Glutamatergic neuron (in vitro differentiated cells): ENCODE measurements at regions not wholly inside any gene's neighbourhood (a gene's known extent, or its start where the extent isn't known, plus 50 kb on each side); places are given as distances from the start of the nearest gene placed in this dataset.

Experiments used
- DNase-seq: peaks from one replicate; pipeline ENCODE4 v3.0.0; 2022
- H3K27ac Mint-ChIP-seq: one replicate; pipeline ENCODE4 v1.8.0; 2020; ENCODE audit warnings: mild to moderate bottlenecking, mixed read lengths, inconsistent platforms; ENCODE audit not compliant: unreplicated experiment
- H3K27me3 Mint-ChIP-seq: one replicate; pipeline ENCODE4 v1.8.0; 2020; ENCODE audit warnings: mild to moderate bottlenecking, moderate library complexity, mixed read lengths, inconsistent platforms; ENCODE audit not compliant: unreplicated experiment
- H3K36me3 Mint-ChIP-seq: one replicate; pipeline ENCODE4 v1.8.0; 2020; ENCODE audit warnings: mild to moderate bottlenecking, mixed read lengths, inconsistent platforms; ENCODE audit not compliant: unreplicated experiment
- H3K4me1 Mint-ChIP-seq: one replicate; pipeline ENCODE4 v1.8.0; 2020; ENCODE audit warnings: mild to moderate bottlenecking, low read depth, mixed read lengths, inconsistent platforms; ENCODE audit not compliant: unreplicated experiment
- H3K4me3 Mint-ChIP-seq: one replicate; pipeline ENCODE4 v1.8.0; 2020; ENCODE audit warnings: mild to moderate bottlenecking, mixed read lengths, inconsistent platforms; ENCODE audit not compliant: unreplicated experiment
- H3K9me3 Mint-ChIP-seq: one replicate; pipeline ENCODE4 v1.8.0; 2020; ENCODE audit warnings: mild to moderate bottlenecking, moderate library complexity, mixed read lengths, inconsistent platforms; ENCODE audit not compliant: unreplicated experiment
- CTCF ChIP-seq: fragments of 200-600 bp; sonication (generic); IDR thresholded peaks from one replicate; pipeline ENCODE4 v1.5.0; 2021; ENCODE audit not compliant: partially characterized antibody, unreplicated experiment

DNA sequence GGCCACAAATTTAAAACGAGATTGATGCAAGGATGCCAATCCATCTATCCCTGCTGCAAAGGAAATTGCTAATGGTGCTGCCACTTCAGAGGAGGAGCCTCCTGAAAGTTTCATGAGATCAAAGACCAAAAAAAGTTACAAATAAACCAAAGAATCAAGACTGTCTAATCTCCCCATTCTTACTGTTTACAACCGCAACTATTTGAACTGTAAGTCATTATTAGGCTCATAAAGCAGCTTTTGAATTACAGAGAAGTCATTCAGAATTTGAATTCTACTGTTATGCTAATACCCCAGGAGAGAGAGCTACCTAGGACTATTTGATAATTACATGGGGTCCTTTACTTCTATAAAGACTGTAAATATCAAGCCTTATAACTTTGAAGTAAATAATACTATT is 1613.6 kb upstream of the WWC1 start:
- no peak for TF ChIP-seq CTCF

GRCh38 chr5:166679331-166679730 is 1612.1 kb upstream of the WWC1 start:
- DNase-seq = no peak
- H3K9me3 Mint-ChIP-seq = peaks cover 4% of the 10 kb centered on the region

More for the DNA sequence above, 1613.6 kb upstream of the WWC1 start:
- DNase-seq = no peak
- H3K4me3 Mint-ChIP-seq = no peak overlapping the region
- no peaks in the 10 kb centered on the region for H3K27me3 Mint-ChIP-seq
- H3K27ac Mint-ChIP-seq = no peak overlapping the region
- H3K4me1 Mint-ChIP-seq = no peaks in the 10 kb centered on the region
- H3K9me3 Mint-ChIP-seq = peaks cover 4% of the 10 kb centered on the region
- no peaks in the 10 kb centered on the region for H3K36me3 Mint-ChIP-seq

DNA sequence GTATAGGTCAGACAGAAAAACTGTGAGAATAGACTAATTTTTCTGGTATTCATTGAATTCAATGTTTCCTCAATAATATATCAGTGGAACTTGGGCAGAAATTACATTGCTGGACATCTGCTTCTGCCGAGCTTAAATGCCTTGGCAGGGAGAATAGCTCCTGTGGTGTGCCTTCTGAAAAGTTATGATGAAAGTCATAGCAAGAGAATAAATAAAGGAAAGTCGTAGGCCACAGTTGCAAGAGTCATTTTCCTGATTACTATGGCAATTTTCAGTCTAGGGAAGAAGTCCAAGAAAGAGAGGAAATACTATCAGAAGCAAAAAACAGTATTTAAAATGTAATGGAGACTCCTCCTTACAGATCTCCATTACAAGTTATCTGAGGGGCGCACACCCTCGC is 1596.1 kb upstream of the WWC1 start:
- peaks cover 15% of the 10 kb centered on the region for H3K36me3 Mint-ChIP-seq
- no peak overlapping the region for H3K27ac Mint-ChIP-seq
- no peaks in the 10 kb centered on the region for H3K4me1 Mint-ChIP-seq
- H3K4me3 Mint-ChIP-seq = no peak overlapping the region
- no peaks in the 10 kb centered on the region for H3K27me3 Mint-ChIP-seq
- H3K9me3 Mint-ChIP-seq = peaks cover 2% of the 10 kb centered on the region
- no peak for TF ChIP-seq CTCF
- no peak for DNase-seq

More at GRCh38 chr5:166679331-166679730, 1612.1 kb upstream of the WWC1 start:
- TF ChIP-seq CTCF = no peak
- Mint-ChIP-seq H3K27me3 (no peaks in the 10 kb centered on the region), H3K36me3 (no peaks in the 10 kb centered on the region), H3K4me3 (no peak overlapping the region), H3K27ac (no peak overlapping the region), H3K4me1 (no peaks in the 10 kb centered on the region)

DNA sequence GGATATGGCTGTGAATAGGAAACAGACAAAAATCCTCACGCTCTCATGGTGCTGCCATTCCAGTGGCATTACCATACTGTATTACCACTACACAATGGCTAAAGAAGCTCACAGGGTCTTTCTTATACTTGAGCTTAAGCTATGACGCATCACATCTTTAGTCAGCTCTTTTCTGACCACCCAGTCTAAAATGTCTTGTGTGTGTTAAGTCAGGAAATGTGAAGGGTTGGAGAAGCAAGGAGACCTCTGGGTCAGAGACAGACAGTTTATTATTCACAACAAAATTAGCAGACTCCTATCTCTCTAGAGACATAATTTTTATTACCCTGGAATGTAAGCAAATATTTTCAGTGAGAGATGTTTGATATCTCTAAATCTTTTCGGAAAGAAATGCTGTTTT is 1583.2 kb upstream of the WWC1 start:
- no peak overlapping the region for H3K27ac Mint-ChIP-seq
- no peaks in the 10 kb centered on the region for H3K27me3 Mint-ChIP-seq
- no peak for TF ChIP-seq CTCF

DNA sequence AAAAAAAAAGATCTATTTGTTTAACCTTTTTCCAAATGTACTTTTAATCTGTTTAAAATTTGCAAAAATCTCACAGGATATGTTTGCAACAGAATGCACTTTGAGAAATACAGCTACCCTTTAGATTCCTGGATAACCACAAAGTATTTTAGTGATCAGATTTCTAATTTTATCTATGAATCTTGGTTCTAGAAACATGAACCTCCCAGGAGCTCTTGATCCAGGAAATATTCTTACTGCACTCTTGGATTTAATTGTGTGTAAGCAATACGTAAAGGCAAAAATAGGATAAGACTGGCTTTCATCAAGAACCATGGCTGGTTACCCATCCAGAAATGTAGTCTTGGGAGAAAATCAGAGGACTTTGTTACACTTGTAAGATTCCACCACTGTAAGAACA is 1581.8 kb upstream of the WWC1 start:
- H3K27me3 Mint-ChIP-seq = peaks cover 2% of the 10 kb centered on the region
- DNase-seq = no peak
- H3K36me3 Mint-ChIP-seq = no peaks in the 10 kb centered on the region
- no peak overlapping the region for H3K27ac Mint-ChIP-seq
- no peaks in the 10 kb centered on the region for H3K9me3 Mint-ChIP-seq
- no peak overlapping the region for H3K4me3 Mint-ChIP-seq
- TF ChIP-seq CTCF = no peak
- no peaks in the 10 kb centered on the region for H3K4me1 Mint-ChIP-seq

More for the DNA sequence above, 1583.2 kb upstream of the WWC1 start:
- DNase-seq = no peak
- Mint-ChIP-seq H3K9me3 (no peaks in the 10 kb centered on the region), H3K4me3 (no peak overlapping the region), H3K4me1 (no peaks in the 10 kb centered on the region), H3K36me3 (no peaks in the 10 kb centered on the region)
